Transverse colon (tissue), 4 donors: ENCODE measurements at regions not wholly inside any gene's neighbourhood (a gene's known extent, or its start where the extent isn't known, plus 50 kb on each side); places are given as distances from the start of the nearest gene placed in this dataset.
A peak's percentile ranks its signal among the peaks of the same experiment; 100 is the strongest.

Experiments
- DNase-seq: peaks from one replicate; pipeline ENCODE4 v3.0.0-alpha.2; 2019
- H3K27ac ChIP-seq, 4 donors: fragments of 200-600 bp; sonication (generic); 2 replicates each; pipeline ENCODE4 v1.5.1; 2016 to 2018; ENCODE audit warnings: inconsistent platforms in 4 of 4
- H3K27me3 ChIP-seq: fragments of 200-600 bp; sonication (generic); 2 replicates; pipeline ENCODE4 v1.5.1; 2017; ENCODE audit warnings: inconsistent platforms
- H3K36me3 ChIP-seq, 4 donors: fragments of 200-600 bp; sonication (generic); 2 replicates each; pipeline ENCODE4 v1.5.1; 2017 to 2019; ENCODE audit warnings: inconsistent platforms in 4 of 4
- H3K4me1 ChIP-seq, 4 donors: fragments of 200-600 bp; sonication (generic); 2 replicates each; pipeline ENCODE4 v1.5.1; 2017 to 2020; ENCODE audit warnings: inconsistent platforms in 4 of 4
- H3K4me3 ChIP-seq, 4 donors: fragments of 200-600 bp; sonication (generic); 1 replicate in 1 of 4; 2 replicates in 3 of 4; pipeline versions ENCODE4 v1.5.1 to v1.6.1; 2017 to 2019; ENCODE audit warnings: inconsistent platforms in 4 of 4
- H3K9me3 ChIP-seq, 2 donors: fragments of 200-600 bp; sonication (generic); 2 replicates each; pipeline ENCODE4 v1.5.1; 2017 to 2019; ENCODE audit warnings: inconsistent platforms in 2 of 2
- CTCF ChIP-seq, 5 experiments: fragments of 200-600 bp in 3 of 5; fragments of 450-650 bp in 2 of 5; sonication (generic) in 3 of 5; IDR thresholded peaks; 1 replicate in 2 of 5; 2 replicates in 3 of 5; pipeline ENCODE4 v1.5.1; 2016 to 2017; ENCODE audit warnings: antibody characterized with exemption in 5 of 5, inconsistent platforms in 3 of 5, mild to moderate bottlenecking in 2 of 5, moderate library complexity in 1 of 5
- EP300 ChIP-seq: sonication (generic); formaldehyde crosslinking; IDR thresholded peaks from one replicate; pipeline ENCODE4 v1.6.1; 2017; ENCODE audit warnings: antibody characterized with exemption, low read depth
- POLR2A ChIP-seq: fragments of 450-650 bp; IDR thresholded peaks from one replicate; pipeline ENCODE4 v1.6.1; 2016; ENCODE audit warnings: antibody characterized with exemption, mild to moderate bottlenecking, moderate library complexity
- POLR2AphosphoS5 ChIP-seq, 3 donors: sonication (generic); formaldehyde crosslinking; IDR thresholded peaks; one replicate each; pipeline ENCODE4 v1.6.1; 2016; ENCODE audit warnings: antibody characterized with exemption in 3 of 3
- WGBS, 2 donors: methylation state at CpG; one replicate each; pipeline ENCODE4 v1.1.5; 2018; ENCODE audit warnings: low coverage in 1 of 2; 5-methylcytosine and 5-hydroxymethylcytosine counted together
- in situ Hi-C, 4 donors: fragments of 200-750 bp; cut with MboI; loops; one replicate each; pipeline versions ENCODE4 v1.15.0 to v1.15.1; 2017; ENCODE audit warnings: low sequenced_read_pairs in 3 of 4, low pct_ligation_motif_present in 1 of 4, low pct_unique_long_range_greater_than_20kb in 1 of 4
- intact Hi-C: fragments of 100-400 bp; cut with DNase I; formaldehyde crosslinking; loops from one replicate; pipeline ENCODE4 v1.15.1; 2023; ENCODE audit warnings: low total_unique reads

DNA sequence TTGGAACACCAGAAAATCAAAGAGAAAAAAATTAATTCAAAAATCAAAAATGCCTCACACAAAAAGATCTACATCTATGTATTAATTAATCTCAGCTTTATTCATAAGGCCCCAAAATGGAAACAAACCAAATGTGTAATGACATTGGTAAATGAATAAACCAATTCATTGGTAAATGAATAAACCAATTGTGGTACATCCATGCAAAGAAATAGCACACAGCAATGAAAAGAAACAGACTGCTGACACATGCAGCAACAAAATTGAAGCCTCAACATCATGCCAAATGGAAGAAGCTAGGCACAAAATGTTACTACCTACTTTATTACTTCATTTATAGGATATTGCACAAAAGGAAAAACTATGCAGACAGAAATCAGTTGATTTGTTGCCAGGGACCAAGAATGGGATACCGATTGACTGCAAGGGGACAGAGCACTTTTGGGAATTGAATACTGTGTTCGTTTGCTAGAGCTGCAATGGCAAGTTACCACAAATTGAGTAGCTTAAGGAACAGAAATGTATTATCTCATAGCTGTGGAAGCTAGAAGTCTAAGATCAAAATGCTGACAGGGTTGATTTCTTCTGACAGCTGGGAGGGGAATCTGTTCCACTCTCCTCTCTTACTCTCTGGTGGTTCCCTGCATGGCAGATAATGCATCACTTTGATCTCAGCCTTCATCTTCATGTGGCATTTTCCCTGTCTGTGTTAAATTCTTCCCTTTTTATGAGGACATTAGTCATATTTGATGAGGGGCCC is 252.8 kb downstream of the RFC3 start:
- H3K27me3 ChIP-seq: no peaks in the 10 kb centered on the region
- intact Hi-C loops: loop anchor here (10.0 kb wide), 1 partner anchor 146 kb away; no protein-coding TSS in a partner anchor
- H3K4me1 ChIP-seq: no peaks in the 10 kb centered on the region
- no peak for DNase-seq
- WGBS, 2 donors: 85 to 88% methylated on average over 2 of the region's 2 CpGs
- H3K27ac ChIP-seq: no peak overlapping the region
- H3K36me3 ChIP-seq: no peaks in the 10 kb centered on the region
- peaks cover 0 to 4% of the 10 kb centered on the region in 2 donors for H3K9me3 ChIP-seq
- no peak overlapping the region for H3K4me3 ChIP-seq
- no peak for TF ChIP-seq POLR2AphosphoS5 (IDR thresholded peaks at IDR 0.05)
- TF ChIP-seq CTCF (IDR thresholded peaks at IDR 0.05): no peak
- TF ChIP-seq POLR2A: no peak
- no peak for TF ChIP-seq EP300
- in situ Hi-C loops: loop anchor here in 2 of 4 donors (10.0 kb wide), 1 partner anchor 136 kb away; no protein-coding TSS in a partner anchor

DNA sequence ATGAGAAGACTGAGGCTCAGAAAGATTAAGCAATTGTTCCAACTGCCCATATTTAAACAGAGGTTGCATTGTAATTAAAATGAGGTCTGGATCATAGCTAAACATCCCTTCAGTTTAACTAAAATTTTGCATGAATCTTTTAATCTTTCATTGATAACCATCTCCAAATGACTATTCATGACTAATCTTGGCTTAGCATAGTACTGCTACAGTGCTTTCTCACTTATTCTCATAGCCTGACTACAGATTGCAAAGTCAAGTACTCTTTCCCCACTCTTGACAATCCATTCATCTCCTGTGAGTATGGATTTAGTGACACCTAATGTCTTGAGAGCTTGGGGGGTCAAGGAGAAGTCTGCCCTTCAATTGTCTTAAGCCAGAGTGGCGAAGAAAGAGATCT is 258.4 kb downstream of the RFC3 start:
- Histone ChIP-seq H3K4me1 (peaks cover 0 to 9% (median 0%) of the 10 kb centered on the region in 4 donors), H3K4me3 (no peak overlapping the region), H3K9me3 (no peaks in the 10 kb centered on the region), H3K27me3 (no peaks in the 10 kb centered on the region), H3K27ac (no peak overlapping the region), H3K36me3 (no peaks in the 10 kb centered on the region)
- in situ Hi-C loops (loop anchor here in 2 of 4 donors (10.0 kb wide), 1 partner anchor 142 kb away; no protein-coding TSS in a partner anchor), intact Hi-C loops (loop anchor here (10.0 kb wide), 1 partner anchor 152 kb away; no protein-coding TSS in a partner anchor)
- TF ChIP-seq POLR2A (no peak), CTCF (IDR thresholded peaks at IDR 0.05) (no peak), EP300 (no peak), POLR2AphosphoS5 (IDR thresholded peaks at IDR 0.05) (no peak)
- 90% methylated on average over 1 of the region's 1 CpG; no CpG with 5 or more reads in 1 of the 2 donors for WGBS, 2 donors
- DNase-seq: no peak

- Histone ChIP-seq H3K9me3 (no peaks in the 10 kb centered on the region), H3K36me3 (no peaks in the 10 kb centered on the region), H3K4me3 (no peak overlapping the region), H3K27me3 (no peaks in the 10 kb centered on the region), H3K4me1 (peaks cover 0 to 9% (median 0%) of the 10 kb centered on the region in 4 donors), H3K27ac (no peak overlapping the region)
- in situ Hi-C loops: loop anchor here in 2 of 4 donors (10.0 kb wide), 1 partner anchor 142 kb away; no protein-coding TSS in a partner anchor
- intact Hi-C loops: loop anchor here (10.0 kb wide), 1 partner anchor 152 kb away; no protein-coding TSS in a partner anchor
- TF ChIP-seq CTCF (IDR thresholded peaks at IDR 0.05) (peak; percentile 17 to 47 (median 41)), POLR2AphosphoS5 (IDR thresholded peaks at IDR 0.05) (no peak), EP300 (no peak)
- 24 to 43% methylated on average over 3 to 4 of the region's 4 CpGs for WGBS, 2 donors
- no peak for DNase-seq
These were observed 259.2 kb downstream of the RFC3 start for GRCh38 chr13:34076943-34077703.
